Central memory CD4-positive, alpha-beta T cell (primary cell): ENCODE measurements at regions not wholly inside any gene's neighbourhood (a gene's known extent, or its start where the extent isn't known, plus 50 kb on each side); places are given as distances from the start of the nearest gene placed in this dataset.

Source experiments
- DNase-seq: peaks from one replicate; pipeline ENCODE4 v3.0.0; 2022

- no peak for DNase-seq
Observed at GRCh38 chrX:10819973-10820372, 199.6 kb upstream of the MID1 start.

DNA sequence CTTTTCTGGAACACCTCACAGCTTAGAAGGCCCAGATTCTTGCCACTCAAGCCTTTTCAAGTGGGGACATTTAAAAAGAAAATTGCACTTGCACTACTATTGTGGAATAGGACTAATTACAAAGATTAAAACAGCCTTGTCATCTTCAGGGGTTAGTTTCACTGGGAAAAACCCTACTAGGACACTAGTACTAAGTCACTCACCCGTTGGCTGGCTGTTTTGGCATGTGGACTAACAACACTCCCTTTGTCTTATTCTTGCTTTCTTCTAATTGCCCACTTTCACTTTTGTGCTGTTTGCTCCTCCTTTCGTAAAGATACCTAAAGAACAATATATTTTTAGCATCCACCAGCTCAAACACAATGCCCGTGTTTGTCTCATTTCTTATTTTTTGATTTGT is 200.9 kb upstream of the MID1 start:
- DNase-seq, result no peak

DNA sequence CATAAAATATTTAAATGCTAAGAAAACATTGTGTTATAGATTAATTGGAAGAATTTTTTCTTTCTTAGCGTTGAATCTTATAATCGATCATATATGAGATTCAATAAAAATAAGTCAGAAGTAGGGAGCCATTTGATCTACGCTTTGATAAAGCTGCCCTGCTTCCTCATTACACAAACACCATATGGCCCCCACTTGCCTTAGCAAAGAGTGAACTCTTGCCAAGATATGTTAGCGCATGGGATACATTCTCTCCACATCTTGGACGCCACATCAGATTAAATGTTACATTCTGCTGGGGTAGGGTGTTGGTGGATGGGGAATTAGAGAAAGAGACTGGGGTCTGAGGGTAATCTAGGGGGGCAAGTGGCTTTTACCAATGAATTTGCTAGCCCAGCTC is 207.7 kb upstream of the MID1 start:
- DNase-seq, result no peak

- no peak for DNase-seq
Observed at GRCh38 chrX:10828640-10829039, 208.3 kb upstream of the MID1 start.

- DNase-seq, result no peak
Observed at GRCh38 chrX:10831716-10832502, 211.5 kb upstream of the MID1 start.

- DNase-seq, result no peak
Observed at GRCh38 chrX:10833299-10834169, 213.1 kb upstream of the MID1 start.

DNA sequence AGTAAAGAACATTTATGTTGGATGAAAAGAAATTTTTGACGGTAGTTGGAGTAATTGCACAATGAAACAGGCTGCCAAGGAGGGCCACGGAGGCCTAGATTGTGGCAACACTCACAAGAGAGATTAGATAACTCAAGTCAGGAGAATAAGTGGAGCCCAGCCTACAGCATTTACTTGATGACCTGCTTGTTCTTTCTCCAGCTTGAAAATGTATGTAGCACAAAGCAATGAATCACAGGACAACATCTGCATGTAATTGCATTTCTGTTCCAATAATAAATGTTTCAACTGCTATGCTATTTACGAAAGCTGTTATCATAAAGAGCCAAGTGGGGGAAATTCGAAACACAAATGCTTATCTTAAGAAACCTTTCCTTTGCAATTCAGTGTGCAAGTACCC is 221.2 kb upstream of the MID1 start:
- DNase-seq, result no peak

DNA sequence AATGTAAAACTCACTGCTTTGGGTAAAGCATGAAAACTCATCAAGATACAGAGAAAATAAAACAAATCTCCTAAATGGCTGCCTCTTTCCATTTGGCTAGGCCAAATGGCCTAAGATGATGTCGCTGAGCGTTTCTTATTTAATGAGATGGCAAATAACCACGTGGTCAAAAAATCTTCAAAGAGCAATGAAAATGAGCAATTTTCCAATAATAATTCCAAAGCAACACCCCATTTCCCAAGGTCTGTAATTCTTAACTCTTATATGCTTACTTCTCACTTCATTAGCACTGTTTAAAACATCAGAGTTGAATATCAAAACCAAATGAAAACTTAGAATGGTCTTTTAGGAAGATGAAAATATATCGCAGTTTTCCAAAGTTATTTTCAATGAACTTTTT is 222.3 kb upstream of the MID1 start:
- no peak for DNase-seq

DNA sequence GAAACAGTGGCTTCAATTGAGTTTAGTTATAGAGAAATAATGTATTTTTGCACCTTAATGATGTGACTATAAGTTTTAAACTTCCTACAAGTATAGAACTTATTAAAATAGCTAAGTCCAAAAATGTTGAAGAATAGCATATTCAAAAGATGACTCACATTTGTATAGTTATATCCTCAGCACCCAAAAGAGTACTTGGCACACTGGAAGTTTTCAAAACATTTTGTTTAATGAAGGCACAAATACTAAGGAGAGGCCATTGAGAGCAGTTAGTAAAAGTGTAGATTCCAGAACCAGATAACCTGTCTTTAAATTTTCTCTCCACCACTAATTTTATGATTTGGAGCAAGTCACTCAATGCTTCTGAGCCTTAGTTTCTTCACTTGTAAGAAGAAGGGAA is 226.9 kb upstream of the MID1 start:
- no peak for DNase-seq

GRCh38 chrX:10851809-10852208 is 231.4 kb upstream of the MID1 start:
- DNase-seq, result no peak

DNA sequence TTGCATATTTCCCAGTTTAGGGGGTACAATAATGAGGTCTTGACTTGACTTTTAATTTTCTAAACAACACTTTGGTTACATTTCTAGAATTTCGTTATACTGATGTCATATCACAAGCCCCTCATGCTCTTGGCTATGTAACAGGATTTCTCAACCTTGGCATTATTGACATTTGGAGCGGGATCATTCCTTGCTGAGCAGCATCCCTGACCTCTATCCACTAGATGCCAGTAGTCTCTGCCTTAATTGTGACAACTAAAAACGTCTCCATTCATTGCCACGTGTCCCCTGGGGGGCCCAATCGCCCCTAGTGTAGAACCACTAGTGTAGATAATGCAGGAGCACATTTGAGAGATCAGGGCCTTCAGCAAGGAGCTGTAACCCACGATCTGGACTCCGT is 234.2 kb upstream of the MID1 start:
- DNase-seq, result no peak

DNA sequence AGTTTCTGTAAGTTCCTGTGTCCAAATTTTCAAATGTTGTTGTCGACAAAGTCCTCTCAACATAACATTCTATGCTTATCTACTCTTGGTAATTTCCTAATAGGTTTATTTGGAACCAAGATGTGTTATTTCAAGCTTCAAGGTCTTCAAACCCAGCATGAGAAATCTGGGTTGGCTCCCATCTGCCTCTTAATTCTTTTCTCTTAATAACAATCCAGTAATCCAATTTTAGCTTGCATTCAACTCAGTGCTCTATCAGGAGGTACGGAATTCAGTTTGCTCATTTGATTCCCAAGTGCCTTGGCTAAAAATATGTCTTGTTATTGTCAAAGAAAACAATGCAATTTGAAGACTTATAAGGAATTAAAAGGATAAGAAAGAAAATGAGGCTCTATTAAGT is 235.5 kb upstream of the MID1 start:
- no peak for DNase-seq

- DNase-seq, result no peak
Observed at GRCh38 chrX:10856797-10857196, 236.4 kb upstream of the MID1 start.

- DNase-seq, result no peak
Observed at GRCh38 chrX:10859353-10859752, 239.0 kb upstream of the MID1 start.

- DNase-seq, result no peak
Observed at GRCh38 chrX:10875995-10876394, 235.1 kb upstream of the HCCS start.

- DNase-seq, result no peak
Observed at GRCh38 chrX:10882484-10882883, 228.6 kb upstream of the HCCS start.

- no peak for DNase-seq
Observed at GRCh38 chrX:10884246-10884645, 226.9 kb upstream of the HCCS start.

DNA sequence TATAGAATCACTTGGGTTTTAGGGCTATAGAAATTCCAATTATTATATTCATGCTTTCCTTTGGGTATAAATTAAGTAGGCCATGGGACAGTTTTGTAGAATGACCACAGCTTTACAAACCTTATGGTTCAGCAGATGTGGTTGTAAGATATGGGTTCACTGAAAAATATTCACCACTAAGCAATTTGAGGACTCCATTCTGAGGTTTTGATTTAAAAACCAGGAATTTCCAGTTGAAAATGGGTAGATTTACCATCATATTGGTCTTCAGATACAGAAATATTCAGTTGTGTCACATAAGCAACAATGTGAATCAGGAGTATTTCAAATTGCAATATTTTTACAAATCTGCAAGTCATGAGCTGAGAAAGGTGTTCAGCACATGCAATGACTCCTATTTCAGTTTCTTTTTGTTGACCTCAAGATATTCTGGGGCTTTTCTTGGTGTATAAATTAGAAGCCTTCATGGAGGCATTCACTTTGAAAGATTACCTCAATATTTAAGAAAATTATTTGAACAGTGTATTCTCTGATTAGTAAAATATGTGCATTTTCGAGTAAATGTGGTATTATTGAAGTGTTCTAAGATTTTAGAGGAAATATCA is 218.4 kb upstream of the HCCS start:
- no peak for DNase-seq

DNA sequence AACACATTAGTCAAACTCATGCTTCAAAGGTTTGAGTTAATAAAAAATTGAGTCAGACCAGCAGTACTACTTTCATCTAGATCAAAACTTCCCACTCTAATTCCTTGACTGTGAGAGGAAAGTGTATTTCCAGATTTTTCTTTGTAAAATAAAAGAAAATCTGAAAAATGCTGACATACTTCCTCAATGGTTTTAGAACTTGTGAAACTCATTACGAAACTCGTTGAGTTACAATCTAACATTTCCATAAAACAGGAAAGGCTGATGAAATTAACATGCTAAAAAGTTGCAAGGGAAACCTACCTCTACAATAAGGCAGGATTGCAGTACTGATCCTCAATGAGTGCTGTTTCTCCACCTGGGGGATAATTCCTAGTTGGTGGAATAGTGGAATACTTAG is 217.8 kb upstream of the HCCS start:
- no peak for DNase-seq

- no peak for DNase-seq
Observed at GRCh38 chrX:10893976-10894375, 217.2 kb upstream of the HCCS start.

DNA sequence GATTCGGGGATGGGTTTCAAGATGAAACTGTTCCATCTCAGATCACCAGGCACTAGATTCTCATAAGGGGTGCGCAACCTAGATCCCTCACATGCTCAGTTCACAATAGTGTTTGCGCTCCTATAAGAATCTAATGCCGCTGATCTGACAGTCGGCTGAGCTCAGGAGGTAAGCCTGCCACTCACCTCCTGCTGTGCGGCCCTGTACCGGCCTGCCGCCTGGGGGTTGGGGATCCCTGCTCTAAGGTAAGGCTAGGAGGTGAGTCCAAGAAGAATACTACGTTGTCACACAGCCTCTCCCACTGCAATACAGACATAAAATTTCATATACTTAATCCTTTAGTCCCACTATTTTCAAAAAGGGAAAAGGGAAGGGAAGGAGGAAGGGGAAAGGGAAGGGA is 213.4 kb upstream of the HCCS start:
- DNase-seq, result no peak

GRCh38 chrX:10900585-10901289 is 210.4 kb upstream of the HCCS start:
- DNase-seq, result no peak

GRCh38 chrX:10901290-10901633 is 209.9 kb upstream of the HCCS start:
- DNase-seq, result no peak
